Suprapubic skin (tissue), 4 donors: ENCODE measurements at regions not wholly inside any gene's neighbourhood (a gene's known extent, or its start where the extent isn't known, plus 50 kb on each side); places are given as distances from the start of the nearest gene placed in this dataset.

Experiments
- DNase-seq, 2 donors: peaks; one replicate each; pipeline ENCODE4 v3.0.0-alpha.2; 2019; ENCODE audit warnings: low spot score in 2 of 2
- H3K27ac ChIP-seq: fragments of 200-600 bp; sonication (generic); one replicate; pipeline ENCODE4 v1.5.1; 2019
- H3K27me3 ChIP-seq: fragments of 200-600 bp; sonication (generic); one replicate; pipeline ENCODE4 v1.5.1; 2019
- H3K36me3 ChIP-seq: fragments of 200-600 bp; sonication (generic); one replicate; pipeline ENCODE4 v1.5.1; 2019
- H3K4me1 ChIP-seq: fragments of 200-600 bp; sonication (generic); one replicate; pipeline ENCODE4 v1.5.1; 2019
- H3K4me3 ChIP-seq: fragments of 200-600 bp; sonication (generic); one replicate; pipeline ENCODE4 v1.5.1; 2019; ENCODE audit warnings: mild to moderate bottlenecking
- H3K9me3 ChIP-seq: fragments of 200-600 bp; sonication (generic); one replicate; pipeline ENCODE4 v1.5.1; 2019
- CTCF ChIP-seq, 2 donors: fragments of 200-600 bp in 1 of 2; fragments of 450-650 bp in 1 of 2; sonication (generic) in 1 of 2; IDR thresholded peaks; one replicate each; pipeline ENCODE4 v1.5.1; 2016 to 2019; ENCODE audit warnings: antibody characterized with exemption in 2 of 2, mild to moderate bottlenecking in 1 of 2, moderate library complexity in 1 of 2
- EP300 ChIP-seq: sonication (generic); formaldehyde crosslinking; IDR thresholded peaks from one replicate; pipeline ENCODE4 v1.6.1; 2017; ENCODE audit warnings: antibody characterized with exemption
- POLR2A ChIP-seq, 2 donors: fragments of 450-650 bp; IDR thresholded peaks; one replicate each; pipeline ENCODE4 v1.6.1; 2017; ENCODE audit warnings: antibody characterized with exemption in 2 of 2, mild to moderate bottlenecking in 2 of 2, moderate library complexity in 2 of 2
- POLR2AphosphoS5 ChIP-seq, 3 donors: sonication (generic); formaldehyde crosslinking; IDR thresholded peaks; one replicate each; pipeline ENCODE4 v1.6.1; 2017; ENCODE audit warnings: antibody characterized with exemption in 3 of 3
- WGBS: methylation state at CpG from one replicate; pipeline ENCODE4 v1.1.5; 2018; 5-methylcytosine and 5-hydroxymethylcytosine counted together

- Histone ChIP-seq H3K4me3 (no peak overlapping the region), H3K4me1 (no peaks in the 10 kb centered on the region), H3K27ac (no peak overlapping the region), H3K36me3 (no peaks in the 10 kb centered on the region), H3K9me3 (no peaks in the 10 kb centered on the region), H3K27me3 (peaks cover 51% of the 10 kb centered on the region)
- TF ChIP-seq EP300 (no peak), POLR2A (IDR thresholded peaks at IDR 0.05) (no peak), CTCF (IDR thresholded peaks at IDR 0.05) (no peak), POLR2AphosphoS5 (IDR thresholded peaks at IDR 0.05) (no peak)
- no peak for DNase-seq
- WGBS = 91% methylated on average over 4 of the region's 4 CpGs
These were observed 94.2 kb downstream of the NR2F2 start for GRCh38 chr15:96424674-96425073.

GRCh38 chr15:96428742-96429141 is 98.2 kb downstream of the NR2F2 start:
- Histone ChIP-seq H3K9me3 (no peaks in the 10 kb centered on the region), H3K27ac (no peak overlapping the region), H3K4me1 (no peaks in the 10 kb centered on the region), H3K27me3 (peaks cover 23% of the 10 kb centered on the region), H3K36me3 (no peaks in the 10 kb centered on the region), H3K4me3 (no peak overlapping the region)
- no peak for DNase-seq
- no peak for TF ChIP-seq POLR2A (IDR thresholded peaks at IDR 0.05)

GRCh38 chr15:96431786-96432185 is 101.3 kb downstream of the NR2F2 start:
- TF ChIP-seq CTCF (IDR thresholded peaks at IDR 0.05) = no peak
- no peak for TF ChIP-seq POLR2A (IDR thresholded peaks at IDR 0.05)
- no peak for TF ChIP-seq EP300
- TF ChIP-seq POLR2AphosphoS5 (IDR thresholded peaks at IDR 0.05) = no peak
- H3K4me1 ChIP-seq = no peaks in the 10 kb centered on the region
- H3K27ac ChIP-seq = no peak overlapping the region
- WGBS = 59% methylated on average over 5 of the region's 5 CpGs
- no peak for DNase-seq
- peaks cover 9% of the 10 kb centered on the region for H3K27me3 ChIP-seq
- H3K36me3 ChIP-seq = no peaks in the 10 kb centered on the region
- H3K4me3 ChIP-seq = no peak overlapping the region
- H3K9me3 ChIP-seq = no peaks in the 10 kb centered on the region

- Histone ChIP-seq H3K27ac (no peak overlapping the region), H3K27me3 (peaks cover 8% of the 10 kb centered on the region), H3K4me1 (no peaks in the 10 kb centered on the region), H3K36me3 (no peaks in the 10 kb centered on the region), H3K4me3 (no peak overlapping the region), H3K9me3 (no peaks in the 10 kb centered on the region)
- TF ChIP-seq CTCF (IDR thresholded peaks at IDR 0.05) (no peak), POLR2A (IDR thresholded peaks at IDR 0.05) (no peak)
- no peak for DNase-seq
- WGBS = 86% methylated on average over 4 of the region's 4 CpGs
These were observed 104.5 kb downstream of the NR2F2 start for GRCh38 chr15:96435022-96435421.

GRCh38 chr15:96435841-96436240 is 105.3 kb downstream of the NR2F2 start:
- Histone ChIP-seq H3K9me3 (no peaks in the 10 kb centered on the region), H3K4me1 (no peaks in the 10 kb centered on the region), H3K4me3 (no peak overlapping the region), H3K36me3 (no peaks in the 10 kb centered on the region), H3K27ac (no peak overlapping the region), H3K27me3 (peaks cover 14% of the 10 kb centered on the region)
- TF ChIP-seq POLR2AphosphoS5 (IDR thresholded peaks at IDR 0.05) = no peak
- TF ChIP-seq CTCF (IDR thresholded peaks at IDR 0.05) = no peak
- TF ChIP-seq EP300 = no peak
- WGBS = 90% methylated on average over 3 of the region's 3 CpGs
- DNase-seq = no peak

- TF ChIP-seq EP300 (no peak), CTCF (IDR thresholded peaks at IDR 0.05) (no peak), POLR2AphosphoS5 (IDR thresholded peaks at IDR 0.05) (no peak), POLR2A (IDR thresholded peaks at IDR 0.05) (no peak)
- Histone ChIP-seq H3K9me3 (no peaks in the 10 kb centered on the region), H3K4me3 (no peak overlapping the region), H3K27me3 (peaks cover 6% of the 10 kb centered on the region), H3K36me3 (no peaks in the 10 kb centered on the region), H3K4me1 (no peaks in the 10 kb centered on the region), H3K27ac (no peak overlapping the region)
- DNase-seq = no peak
- WGBS = 77% methylated on average over 4 of the region's 4 CpGs
These were observed 110.5 kb downstream of the NR2F2 start for GRCh38 chr15:96440978-96441377.
